GM18951 (cell line): ENCODE measurements at regions not wholly inside any gene's neighbourhood (a gene's known extent, or its start where the extent isn't known, plus 50 kb on each side); places are given as distances from the start of the nearest gene placed in this dataset.

ENCODE experiments used
- POLR2A ChIP-seq: IDR thresholded peaks from 4 replicates; pipeline ENCODE4 v1.6.1; 2011; ENCODE audit warnings: mild to moderate bottlenecking; ENCODE audit not compliant: insufficient read length, insufficient read depth; ENCODE audit errors: extremely low read depth
- in situ Hi-C: fragments of 300-500 bp; cut with MboI; formaldehyde crosslinking; loops from one replicate; pipeline ENCODE4 v1.12.0; 2022; ENCODE audit warnings: low sequenced_read_pairs, mixed read lengths, inconsistent platforms; ENCODE audit not compliant: unreplicated experiment

GRCh38 chr13:44292545-44292944 is 81.1 kb upstream of the SERP2 start:
- in situ Hi-C loops: no loop called here

DNA sequence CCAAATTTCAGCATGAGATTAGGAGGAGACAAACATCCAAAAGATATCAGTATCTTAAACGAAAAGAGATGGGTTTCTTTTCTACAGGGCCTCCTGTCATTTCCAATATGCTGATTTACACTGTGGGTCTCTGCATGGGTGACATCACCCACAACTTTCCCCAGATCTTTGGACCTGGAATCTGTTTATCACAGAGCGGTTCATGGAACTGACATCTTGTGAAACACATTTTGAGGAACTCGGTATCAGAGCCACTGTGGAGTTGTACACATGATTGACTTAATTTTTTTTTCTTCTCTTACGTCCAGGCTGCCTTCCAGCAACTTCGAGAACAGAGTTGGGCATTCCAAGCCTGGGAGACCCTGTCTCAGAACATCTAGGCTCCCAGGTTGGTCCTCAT is 80.2 kb upstream of the SERP2 start:
- in situ Hi-C loops: no loop called here
- TF ChIP-seq POLR2A: no peak

More at GRCh38 chr13:44292545-44292944, 81.1 kb upstream of the SERP2 start:
- TF ChIP-seq POLR2A: no peak

GRCh38 chr13:44293908-44294735 is 79.5 kb upstream of the SERP2 start:
- in situ Hi-C loops: no loop called here

GRCh38 chr13:44294876-44295275 is 78.7 kb upstream of the SERP2 start:
- no peak for TF ChIP-seq POLR2A
- in situ Hi-C loops: no loop called here

More at GRCh38 chr13:44293908-44294735, 79.5 kb upstream of the SERP2 start:
- no peak for TF ChIP-seq POLR2A

GRCh38 chr13:44296856-44297255 is 76.8 kb upstream of the SERP2 start:
- in situ Hi-C loops: no loop called here
- no peak for TF ChIP-seq POLR2A

- in situ Hi-C loops: no loop called here
- no peak for TF ChIP-seq POLR2A
Observed at GRCh38 chr13:44298314-44298713, 75.3 kb upstream of the SERP2 start.

DNA sequence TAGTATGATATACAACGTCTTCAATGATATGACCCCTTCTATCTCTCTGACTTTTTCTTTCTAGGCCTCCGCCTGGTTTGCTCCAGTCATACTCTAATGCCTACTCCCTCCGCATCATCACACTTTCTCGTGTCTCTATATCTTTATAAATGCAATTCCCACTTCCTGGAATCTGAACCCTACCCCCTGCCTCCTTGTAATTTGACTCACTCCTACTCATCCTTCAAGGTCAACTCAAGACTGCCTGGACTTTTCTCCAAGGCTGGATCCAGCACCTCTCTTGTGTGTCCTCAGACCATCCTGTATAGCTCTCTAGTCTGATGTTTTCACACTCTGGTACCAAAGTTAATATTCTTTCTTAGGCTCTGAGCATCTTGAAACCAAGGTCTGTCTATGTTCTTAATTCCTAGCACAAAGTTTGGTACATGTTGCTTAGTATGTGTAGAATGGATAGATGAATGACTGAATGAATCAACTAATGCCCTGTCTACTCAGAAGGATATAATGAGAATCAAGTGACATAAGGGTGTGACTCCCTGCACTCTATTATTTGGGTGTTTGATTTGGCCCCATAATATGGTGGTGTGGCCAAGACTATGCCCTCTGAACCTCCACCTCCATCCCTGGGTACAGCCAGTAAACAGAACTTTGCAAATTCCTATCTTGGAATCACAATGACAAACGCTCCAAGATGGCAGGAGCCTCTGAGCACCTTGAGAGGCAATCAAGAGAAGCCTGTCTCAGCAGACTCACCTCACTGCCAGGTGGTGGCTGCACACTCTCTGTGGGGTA is 74.3 kb upstream of the SERP2 start:
- in situ Hi-C loops: no loop called here
- no peak for TF ChIP-seq POLR2A

- in situ Hi-C loops: no loop called here
- no peak for TF ChIP-seq POLR2A
Observed at GRCh38 chr13:44300895-44301638, 72.6 kb upstream of the SERP2 start.

DNA sequence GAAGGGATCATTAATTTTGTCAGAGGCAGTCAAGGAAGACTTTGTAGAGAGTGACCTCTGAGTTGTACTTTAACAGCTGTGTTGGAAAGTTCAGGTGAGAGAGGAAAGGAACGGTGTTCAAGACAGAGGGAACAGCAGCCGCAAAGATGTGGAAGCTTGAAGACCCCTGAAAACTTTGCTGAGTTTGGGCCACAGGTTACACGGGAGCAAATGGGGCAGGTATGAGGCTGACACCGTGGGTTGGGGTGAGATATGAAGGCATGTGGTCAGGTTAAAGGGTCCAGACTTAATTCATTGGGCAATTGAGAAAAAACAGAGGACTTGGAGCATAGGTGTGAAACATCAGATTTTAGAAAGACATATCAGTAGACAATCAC is 72.0 kb upstream of the SERP2 start:
- no peak for TF ChIP-seq POLR2A
- in situ Hi-C loops: no loop called here

- in situ Hi-C loops: no loop called here
- no peak for TF ChIP-seq POLR2A
Observed at GRCh38 chr13:44302233-44302632, 71.4 kb upstream of the SERP2 start.

DNA sequence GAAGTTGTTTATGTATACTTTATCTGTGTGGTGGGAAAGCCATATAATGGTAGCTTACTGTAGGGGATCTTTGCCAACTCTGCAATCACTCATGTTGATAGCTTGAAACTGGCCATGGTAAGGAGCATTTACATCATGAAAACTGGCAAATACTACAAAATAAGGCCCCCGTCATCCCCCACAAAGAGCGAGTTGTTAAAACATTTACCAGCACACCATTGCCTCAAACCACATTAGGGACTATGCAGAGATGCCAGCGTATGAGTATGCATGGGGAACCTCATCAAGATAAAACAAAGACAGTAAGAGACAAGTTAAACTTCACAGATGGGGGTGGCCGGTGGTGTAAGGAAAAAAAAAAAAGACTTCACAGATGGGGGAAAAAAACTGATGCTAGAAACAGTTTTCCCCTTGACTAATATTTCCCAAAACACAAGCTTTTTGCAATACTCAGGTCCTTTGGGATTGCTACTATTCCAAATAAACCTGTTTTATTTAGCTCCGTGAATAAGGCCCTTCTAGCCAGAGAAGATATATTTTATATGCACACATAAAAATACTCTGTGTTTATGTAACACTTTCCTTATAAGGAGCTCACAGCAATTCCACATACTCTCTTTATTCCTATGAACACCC is 70.6 kb upstream of the SERP2 start:
- in situ Hi-C loops: no loop called here
- no peak for TF ChIP-seq POLR2A

DNA sequence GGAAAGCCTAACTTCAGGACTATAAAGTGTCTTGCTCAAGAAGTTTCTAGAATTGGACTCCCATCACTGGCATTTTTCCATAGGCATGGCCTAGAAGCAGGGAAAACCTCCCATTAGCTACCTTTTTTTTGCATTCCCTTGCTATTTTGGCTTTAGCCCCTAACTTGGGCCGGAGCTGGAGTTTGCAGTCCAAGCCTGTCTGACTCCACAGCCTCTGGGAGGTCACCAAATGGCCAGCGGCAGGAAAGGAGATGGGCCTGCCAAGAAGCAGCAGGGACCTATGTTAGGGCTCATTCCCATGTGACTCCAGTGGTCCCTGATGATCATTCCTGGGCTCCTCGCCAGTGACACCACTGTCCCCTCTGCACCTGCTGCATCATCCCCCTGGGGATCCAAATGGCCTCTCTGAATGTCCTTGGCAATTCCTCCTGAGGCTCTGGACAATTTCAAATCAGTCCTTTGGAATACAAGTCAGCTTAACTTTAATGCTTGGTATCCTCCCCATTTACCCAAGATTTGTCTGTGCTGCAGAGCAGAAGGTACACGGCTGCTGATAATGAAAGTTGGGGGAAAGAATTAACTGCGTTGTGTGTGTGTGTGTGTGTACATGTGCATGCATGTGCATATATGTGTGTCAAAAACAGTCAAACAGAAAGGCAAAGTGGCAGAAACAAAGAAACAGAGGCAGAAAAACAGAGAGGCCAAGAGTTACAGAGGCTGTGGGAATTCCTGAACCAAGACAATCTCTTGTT is 69.8 kb upstream of the SERP2 start:
- in situ Hi-C loops: no loop called here
- TF ChIP-seq POLR2A: no peak
